Trophoblast cell (in vitro differentiated cells and primary cell): ENCODE measurements at regions not wholly inside any gene's neighbourhood (a gene's known extent, or its start where the extent isn't known, plus 50 kb on each side); places are given as distances from the start of the nearest gene placed in this dataset.

Experiments
- DNase-seq, 2 donors: peaks; one replicate each; pipeline ENCODE4 v3.0.0-alpha.2; 2016
- H2AFZ ChIP-seq: 2 replicates; pipeline ENCODE4 v1.6.1; 2013; ENCODE audit warnings: low read length, moderate library complexity, mild to moderate bottlenecking; ENCODE audit not compliant: insufficient read depth, poor library complexity
- H2AK5ac ChIP-seq: 2 replicates; pipeline ENCODE4 v1.6.1; 2013; ENCODE audit warnings: mild to moderate bottlenecking, low read length
- H2BK120ac ChIP-seq: 2 replicates; pipeline ENCODE4 v1.6.1; 2013; ENCODE audit warnings: low read length, mild to moderate bottlenecking, moderate library complexity; ENCODE audit not compliant: insufficient read depth, poor library complexity
- H2BK12ac ChIP-seq: 2 replicates; pipeline ENCODE4 v1.6.1; 2013; ENCODE audit warnings: mild to moderate bottlenecking, low read length, moderate library complexity
- H2BK5ac ChIP-seq: 2 replicates; pipeline ENCODE4 v1.6.1; 2013; ENCODE audit warnings: low read length, low read depth, moderate library complexity, mild to moderate bottlenecking; ENCODE audit not compliant: poor library complexity
- H3K14ac ChIP-seq: 2 replicates; pipeline ENCODE4 v1.6.1; 2013; ENCODE audit warnings: mild to moderate bottlenecking, low read length
- H3K18ac ChIP-seq: 2 replicates; pipeline ENCODE4 v1.6.1; 2013; ENCODE audit warnings: mild to moderate bottlenecking, low read length
- H3K23ac ChIP-seq: 2 replicates; pipeline ENCODE4 v1.6.1; 2013; ENCODE audit warnings: low read length
- H3K27ac ChIP-seq: 2 replicates; pipeline ENCODE4 v1.5.1; 2013; ENCODE audit warnings: low read depth, mild to moderate bottlenecking, inconsistent platforms, low read length, moderate library complexity
- H3K27me3 ChIP-seq: 2 replicates; pipeline ENCODE4 v1.6.1; 2013; ENCODE audit warnings: inconsistent platforms, mild to moderate bottlenecking, low read length, moderate library complexity; ENCODE audit not compliant: insufficient read depth
- H3K36me3 ChIP-seq, 2 experiments: 1 replicate in 1 of 2; 2 replicates in 1 of 2; pipeline ENCODE4 v1.6.1; 2013; ENCODE audit warnings: low read length in 2 of 2, mild to moderate bottlenecking in 2 of 2, moderate library complexity in 1 of 2; ENCODE audit not compliant: insufficient read depth in 2 of 2, control insufficient read depth in 1 of 2
- H3K4ac ChIP-seq: 2 replicates; pipeline ENCODE4 v1.6.1; 2013; ENCODE audit warnings: low read depth, mild to moderate bottlenecking, low read length, moderate library complexity
- H3K4me1 ChIP-seq, 2 experiments: 1 replicate in 1 of 2; 2 replicates in 1 of 2; pipeline ENCODE4 v1.6.1; 2013; ENCODE audit warnings: low read length in 2 of 2, mild to moderate bottlenecking in 2 of 2, moderate library complexity in 1 of 2; ENCODE audit not compliant: insufficient read depth in 2 of 2, control insufficient read depth in 1 of 2
- H3K4me2 ChIP-seq: 2 replicates; pipeline ENCODE4 v1.6.1; 2013; ENCODE audit warnings: inconsistent platforms, mild to moderate bottlenecking, low read length, moderate library complexity
- H3K4me3 ChIP-seq: 2 replicates; pipeline ENCODE4 v1.5.1; 2013; ENCODE audit warnings: mild to moderate bottlenecking, low read depth, low read length, inconsistent platforms
- H3K79me1 ChIP-seq: one replicate; pipeline ENCODE4 v1.6.1; 2013; ENCODE audit warnings: low read length
- H3K79me2 ChIP-seq: 2 replicates; pipeline ENCODE4 v1.6.1; 2013; ENCODE audit warnings: low read length, mild to moderate bottlenecking; ENCODE audit not compliant: control insufficient read depth, insufficient read depth, poor library complexity
- H3K9ac ChIP-seq: 2 replicates; pipeline ENCODE4 v1.6.1; 2013; ENCODE audit warnings: mild to moderate bottlenecking, low read length
- H3K9me3 ChIP-seq: 2 replicates; pipeline ENCODE4 v1.6.1; 2013; ENCODE audit warnings: low read depth, mild to moderate bottlenecking, control low read depth, inconsistent platforms, low read length; ENCODE audit not compliant: insufficient read depth
- H4K12ac ChIP-seq: 2 replicates; pipeline ENCODE4 v1.6.1; 2013; ENCODE audit warnings: low read depth, mild to moderate bottlenecking, low read length, moderate library complexity
- H4K8ac ChIP-seq: 2 replicates; pipeline ENCODE4 v1.6.1; 2013; ENCODE audit warnings: low read depth, mild to moderate bottlenecking, low read length, moderate library complexity
- H4K91ac ChIP-seq: one replicate; pipeline ENCODE4 v1.6.1; 2013; ENCODE audit warnings: low read depth, mild to moderate bottlenecking, low read length, moderate library complexity
- WGBS: extraction: QIAGEN DNeasy Blood & Tissue Kit; methylation state at CpG from one replicate; pipeline ENCODE4 v1.1.7; 2013; ENCODE audit warnings: missing lambda C conversion rate; ENCODE audit not compliant: insufficient read length, insufficient coverage; ENCODE audit errors: extremely low coverage; 5-methylcytosine and 5-hydroxymethylcytosine counted together

- H2BK5ac ChIP-seq: no peak overlapping the region
- no peak overlapping the region for H2BK120ac ChIP-seq
- H3K23ac ChIP-seq: no peak overlapping the region
- no peak overlapping the region for H2AFZ ChIP-seq
- no peak overlapping the region for H3K18ac ChIP-seq
- no peaks in the 10 kb centered on the region for H3K9me3 ChIP-seq
- H4K12ac ChIP-seq: no peak overlapping the region
- no peak overlapping the region for H4K91ac ChIP-seq
- no peak overlapping the region for H3K9ac ChIP-seq
- H3K4ac ChIP-seq: no peak overlapping the region
- H3K27ac ChIP-seq: no peak overlapping the region
- H2AK5ac ChIP-seq: no peak overlapping the region
- H3K4me1 ChIP-seq: peaks cover 6 to 7% of the 10 kb centered on the region in 2 experiments
- peak in 1 of 2 donors; percentile 76 for DNase-seq
- H3K27me3 ChIP-seq: no peaks in the 10 kb centered on the region
- WGBS: no CpG with 5 or more reads among the region's 2 CpGs
- H3K4me3 ChIP-seq: no peak overlapping the region
- no peak overlapping the region for H3K4me2 ChIP-seq
- no peak overlapping the region for H4K8ac ChIP-seq
- no peak overlapping the region for H3K14ac ChIP-seq
- H2BK12ac ChIP-seq: no peak overlapping the region
- H3K79me2 ChIP-seq: no peaks in the 10 kb centered on the region
- H3K79me1 ChIP-seq: no peaks in the 10 kb centered on the region
- H3K36me3 ChIP-seq: no peaks in the 10 kb centered on the region
Measured at GRCh38 chr14:34243401-34243800, 218.6 kb downstream of the SPTSSA start.

- H4K91ac ChIP-seq: no peak overlapping the region
- H3K4ac ChIP-seq: no peak overlapping the region
- H3K27me3 ChIP-seq: no peaks in the 10 kb centered on the region
- H4K12ac ChIP-seq: no peak overlapping the region
- no peak overlapping the region for H4K8ac ChIP-seq
- no peak overlapping the region for H3K9ac ChIP-seq
- no CpG with 5 or more reads among the region's 1 CpG for WGBS
- no peak overlapping the region for H3K4me2 ChIP-seq
- no peaks in the 10 kb centered on the region for H3K9me3 ChIP-seq
- no peaks in the 10 kb centered on the region for H3K79me2 ChIP-seq
- no peak overlapping the region for H3K14ac ChIP-seq
- H3K4me1 ChIP-seq: peaks cover 6 to 7% of the 10 kb centered on the region in 2 experiments
- H3K36me3 ChIP-seq: no peaks in the 10 kb centered on the region
- H2BK5ac ChIP-seq: no peak overlapping the region
- no peak overlapping the region for H3K18ac ChIP-seq
- H3K4me3 ChIP-seq: no peak overlapping the region
- H3K27ac ChIP-seq: no peak overlapping the region
- no peak overlapping the region for H2AK5ac ChIP-seq
- DNase-seq: peak; percentile 77 to 90
- H2BK120ac ChIP-seq: no peak overlapping the region
- no peak overlapping the region for H2BK12ac ChIP-seq
- H3K23ac ChIP-seq: no peak overlapping the region
- H2AFZ ChIP-seq: no peak overlapping the region
- H3K79me1 ChIP-seq: no peaks in the 10 kb centered on the region
Measured at GRCh38 chr14:34243001-34243400, 219.0 kb downstream of the SPTSSA start.

- Histone ChIP-seq H3K9me3 (no peaks in the 10 kb centered on the region), H2BK12ac (no peak overlapping the region), H3K4ac (no peak overlapping the region), H3K14ac (no peak overlapping the region), H3K36me3 (no peaks in the 10 kb centered on the region), H3K79me1 (no peaks in the 10 kb centered on the region), H4K12ac (no peak overlapping the region), H3K4me3 (no peak overlapping the region), H2AK5ac (no peak overlapping the region), H2BK120ac (no peak overlapping the region), H3K18ac (no peak overlapping the region), H3K79me2 (no peaks in the 10 kb centered on the region), H3K4me2 (no peak overlapping the region), H3K4me1 (peaks cover 4% of the 10 kb centered on the region in 2 experiments), H4K91ac (no peak overlapping the region), H3K27ac (no peak overlapping the region), H3K9ac (no peak overlapping the region), H3K23ac (no peak overlapping the region), H2BK5ac (no peak overlapping the region), H3K27me3 (no peaks in the 10 kb centered on the region), H4K8ac (no peak overlapping the region), H2AFZ (no peak overlapping the region)
- no peak for DNase-seq
- WGBS: no CpG with 5 or more reads among the region's 3 CpGs
Measured at GRCh38 chr14:34241185-34241711, 220.8 kb downstream of the SPTSSA start.

GRCh38 chr14:34238610-34239009 lies 223.4 kb downstream of the SPTSSA start:
- Histone ChIP-seq H3K18ac (no peak overlapping the region), H2AK5ac (no peak overlapping the region), H2BK120ac (no peak overlapping the region), H3K14ac (no peak overlapping the region), H4K8ac (no peak overlapping the region), H4K91ac (no peak overlapping the region), H3K4me3 (no peak overlapping the region), H3K4me1 (no peaks in the 10 kb centered on the region), H3K9me3 (no peaks in the 10 kb centered on the region), H3K27ac (no peak overlapping the region), H3K9ac (no peak overlapping the region), H3K27me3 (no peaks in the 10 kb centered on the region), H3K23ac (no peak overlapping the region), H4K12ac (no peak overlapping the region), H3K4ac (no peak overlapping the region), H3K36me3 (no peaks in the 10 kb centered on the region), H3K4me2 (no peak overlapping the region), H3K79me1 (no peaks in the 10 kb centered on the region), H2BK5ac (no peak overlapping the region), H3K79me2 (no peaks in the 10 kb centered on the region), H2AFZ (no peak overlapping the region), H2BK12ac (no peak overlapping the region)
- WGBS: no CpG with 5 or more reads among the region's 6 CpGs
- DNase-seq: no peak
